HEK293T (cell line): ENCODE measurements at regions not wholly inside any gene's neighbourhood (a gene's known extent, or its start where the extent isn't known, plus 50 kb on each side); places are given as distances from the start of the nearest gene placed in this dataset.

ENCODE experiments used
- ARNT ChIP-seq: fragments of 450-650 bp; IDR thresholded peaks from 2 replicates; pipeline ENCODE4 v1.6.1; 2017; ENCODE audit warnings: mild to moderate bottlenecking
- BHLHE40 ChIP-seq: fragments of 450-650 bp; IDR thresholded peaks from 2 replicates; pipeline ENCODE4 v1.6.1; 2016; ENCODE audit warnings: mild to moderate bottlenecking, moderate library complexity, borderline replicate concordance
- CTBP1 ChIP-seq: fragments of 450-650 bp; IDR thresholded peaks from 2 replicates; pipeline ENCODE4 v1.6.1; 2016; ENCODE audit warnings: borderline replicate concordance
- ELF4 ChIP-seq: fragments of 450-650 bp; IDR thresholded peaks from 2 replicates; pipeline ENCODE4 v1.6.1; 2017; ENCODE audit warnings: antibody characterized with exemption
- FOXA1 ChIP-seq: fragments of 450-650 bp; IDR thresholded peaks from 2 replicates; pipeline ENCODE4 v1.6.1; 2016; ENCODE audit warnings: mild to moderate bottlenecking
- FOXK2 ChIP-seq: fragments of 450-650 bp; IDR thresholded peaks from 2 replicates; pipeline ENCODE4 v1.6.1; 2016; ENCODE audit warnings: mild to moderate bottlenecking
- FOXM1 ChIP-seq: fragments of 450-650 bp; IDR thresholded peaks from 2 replicates; pipeline ENCODE4 v1.6.1; 2017; ENCODE audit warnings: mild to moderate bottlenecking, borderline replicate concordance
- HDGF ChIP-seq: fragments of 450-650 bp; IDR thresholded peaks from 2 replicates; pipeline ENCODE4 v1.6.1; 2017; ENCODE audit warnings: antibody characterized with exemption, borderline replicate concordance
- NFRKB ChIP-seq: fragments of 450-650 bp; IDR thresholded peaks from 2 replicates; pipeline ENCODE4 v1.6.1; 2016; ENCODE audit warnings: mild to moderate bottlenecking, moderate library complexity
- SP1 ChIP-seq: fragments of 450-650 bp; IDR thresholded peaks from 2 replicates; pipeline ENCODE4 v1.6.1; 2017
- SUZ12 ChIP-seq: fragments of 450-650 bp; IDR thresholded peaks from 2 replicates; pipeline ENCODE4 v1.6.1; 2016; ENCODE audit warnings: mild to moderate bottlenecking
- TARDBP ChIP-seq: fragments of 450-650 bp; IDR thresholded peaks from 2 replicates; pipeline ENCODE4 v1.6.1; 2016
- ZNF384 ChIP-seq: fragments of 450-650 bp; IDR thresholded peaks from 2 replicates; pipeline ENCODE4 v1.6.1; 2016
- TF ChIP-seq, protein P1 (sequence below): fragments of 450-650 bp; IDR thresholded peaks from 2 replicates; pipeline ENCODE4 v1.6.1; 2016

DNA sequence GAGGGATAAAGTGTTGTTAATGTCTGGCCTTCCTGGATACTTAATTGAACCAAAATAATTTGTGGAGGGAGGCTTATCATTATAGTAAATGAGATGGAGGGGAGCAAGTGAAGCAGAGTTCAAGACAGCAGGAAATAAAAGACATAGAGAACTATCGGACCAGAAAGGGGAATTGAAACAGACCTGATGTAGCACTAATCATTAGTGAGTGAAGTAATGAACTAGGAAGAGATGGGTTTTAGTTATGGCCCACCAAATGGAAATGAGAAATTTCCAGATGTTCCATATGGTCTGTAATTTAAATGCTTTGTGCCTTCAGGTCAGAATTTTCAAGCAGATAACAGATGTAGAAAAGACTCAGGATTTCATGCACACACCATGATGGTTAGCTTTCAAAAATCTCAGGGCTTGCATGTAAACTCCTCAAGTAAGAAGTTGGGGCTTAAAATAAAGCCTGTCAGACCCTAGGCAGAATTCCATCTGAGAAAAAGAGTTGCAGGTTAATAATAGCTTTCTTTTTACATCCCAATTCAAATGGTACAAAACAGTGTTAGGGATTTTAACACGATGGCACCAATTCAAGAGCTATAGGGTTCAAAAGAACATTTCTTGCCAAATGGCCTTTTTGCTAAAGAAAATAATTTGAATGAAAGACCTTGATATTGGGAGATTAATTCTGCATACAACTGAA lies 355.8 kb downstream of the FSCB start:
- TF ChIP-seq SP1 (no peak), FOXM1 (no peak), HDGF (no peak), SUZ12 (no peak), TARDBP (no peak), ZNF384 (no peak), BHLHE40 (no peak), CTBP1 (no peak), FOXA1 (no peak), ARNT (no peak), ELF4 (no peak), NFRKB (no peak), FOXK2 (no peak)
- TF ChIP-seq, protein P1, sequence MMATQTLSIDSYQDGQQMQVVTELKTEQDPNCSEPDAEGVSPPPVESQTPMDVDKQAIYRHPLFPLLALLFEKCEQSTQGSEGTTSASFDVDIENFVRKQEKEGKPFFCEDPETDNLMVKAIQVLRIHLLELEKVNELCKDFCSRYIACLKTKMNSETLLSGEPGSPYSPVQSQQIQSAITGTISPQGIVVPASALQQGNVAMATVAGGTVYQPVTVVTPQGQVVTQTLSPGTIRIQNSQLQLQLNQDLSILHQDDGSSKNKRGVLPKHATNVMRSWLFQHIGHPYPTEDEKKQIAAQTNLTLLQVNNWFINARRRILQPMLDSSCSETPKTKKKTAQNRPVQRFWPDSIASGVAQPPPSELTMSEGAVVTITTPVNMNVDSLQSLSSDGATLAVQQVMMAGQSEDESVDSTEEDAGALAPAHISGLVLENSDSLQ = no peak
